LNCaP clone FGC (cell line): ENCODE measurements at regions not wholly inside any gene's neighbourhood (a gene's known extent, or its start where the extent isn't known, plus 50 kb on each side); places are given as distances from the start of the nearest gene placed in this dataset.

Experiments used
- DNase-seq: peaks from one replicate; pipeline ENCODE4 v3.0.0-alpha.2; 2011; ENCODE audit warnings: low read depth
- H3K4me3 ChIP-seq: 2 replicates; pipeline ENCODE4 v1.5.1; 2011; ENCODE audit warnings: mild to moderate bottlenecking, low read depth, low read length, control low read depth
- CTCF ChIP-seq: IDR thresholded peaks from 2 replicates; pipeline ENCODE4 v1.5.1; 2012; ENCODE audit warnings: mild to moderate bottlenecking; ENCODE audit not compliant: control insufficient read depth, insufficient read depth; ENCODE audit errors: extremely low read depth

- no peak for TF ChIP-seq CTCF
- H3K4me3 ChIP-seq: no peak overlapping the region
- DNase-seq: peak; percentile 58
These were observed 81.4 kb downstream of the BBS10 start for GRCh38 chr12:76266797-76267196.

GRCh38 chr12:76265424-76266180, 82.6 kb downstream of the BBS10 start:
- H3K4me3 ChIP-seq: no peak overlapping the region
- DNase-seq: no peak
- TF ChIP-seq CTCF: no peak

- no peak overlapping the region for H3K4me3 ChIP-seq
- no peak for TF ChIP-seq CTCF
- DNase-seq: peak; percentile 95
These were observed 83.6 kb downstream of the BBS10 start for GRCh38 chr12:76264611-76265012.

- no peak for TF ChIP-seq CTCF
- no peak for DNase-seq
- no peak overlapping the region for H3K4me3 ChIP-seq
These were observed 84.5 kb downstream of the BBS10 start for GRCh38 chr12:76263696-76264095.

GRCh38 chr12:76260390-76260748, 87.8 kb downstream of the BBS10 start:
- no peak for DNase-seq
- TF ChIP-seq CTCF: no peak
- H3K4me3 ChIP-seq: no peak overlapping the region

- no peak for DNase-seq
- H3K4me3 ChIP-seq: no peak overlapping the region
- TF ChIP-seq CTCF: no peak
These were observed 88.4 kb downstream of the BBS10 start for GRCh38 chr12:76259660-76260389.

- TF ChIP-seq CTCF: no peak
- no peak overlapping the region for H3K4me3 ChIP-seq
- DNase-seq: no peak
These were observed 89.1 kb downstream of the BBS10 start for GRCh38 chr12:76259106-76259505.
